ENCODE measurements at regions not wholly inside any gene's neighbourhood (a gene's known extent, or its start where the extent isn't known, plus 50 kb on each side); places are given as distances from the start of the nearest gene placed in this dataset.

GRCh38 chr9:87179553-87180340 is 232.4 kb upstream of the GAS1 start:
- TF ChIP-seq CTCF (IDR thresholded peaks at IDR 0.05; ENCODE audit: insufficient read depth, low read length) (no peak), REST (IDR thresholded peaks at IDR 0.05; ENCODE audit: insufficient replicate concordance, low read depth) (no peak), POLR2AphosphoS5 (IDR thresholded peaks at IDR 0.05; ENCODE audit: low read depth) (no peak)
